ENCODE measurements at regions not wholly inside any gene's neighbourhood (a gene's known extent, or its start where the extent isn't known, plus 50 kb on each side); places are given as distances from the start of the nearest gene placed in this dataset.
"Not testable (repeated sequence)": the region's sequence is repeated elsewhere in the genome, so short reads cannot be mapped to it uniquely, and the experiment has no call there.

GRCh38 chr7:156021471-156021870 is 209.2 kb upstream of the SHH start:
- DNase-seq, result no peak

GRCh38 chr7:156020566-156020965 is 208.3 kb upstream of the SHH start:
- no peak for DNase-seq

- DNase-seq, result no peak
Measured at GRCh38 chr7:156019776-156020565, 207.7 kb upstream of the SHH start.

DNA sequence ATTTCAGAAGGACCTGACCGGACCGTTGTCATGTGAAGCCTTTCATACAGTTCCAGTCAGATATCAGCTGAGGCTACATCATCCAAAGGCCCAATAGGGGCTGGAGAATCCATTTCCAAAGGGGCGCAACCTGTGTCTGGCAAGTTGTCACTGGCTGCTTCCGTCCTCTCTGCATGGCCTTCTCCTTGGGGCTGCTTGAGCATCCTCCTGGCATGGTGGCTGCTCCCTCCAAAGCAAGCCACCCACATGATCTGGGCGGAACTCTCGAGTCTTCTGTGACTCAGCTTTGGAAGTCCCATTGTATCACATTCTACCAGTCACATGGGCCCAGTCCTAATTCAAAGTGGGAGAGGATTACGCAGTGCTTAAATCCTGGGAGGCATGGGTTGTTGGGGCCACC is 207.0 kb upstream of the SHH start:
- DNase-seq, result no peak

GRCh38 chr7:156017916-156018700 is 205.8 kb upstream of the SHH start:
- DNase-seq, result no peak

GRCh38 chr7:156017431-156017830 is 205.2 kb upstream of the SHH start:
- no peak for DNase-seq

- no peak for DNase-seq
Measured at GRCh38 chr7:156015237-156016020, 203.2 kb upstream of the SHH start.

DNA sequence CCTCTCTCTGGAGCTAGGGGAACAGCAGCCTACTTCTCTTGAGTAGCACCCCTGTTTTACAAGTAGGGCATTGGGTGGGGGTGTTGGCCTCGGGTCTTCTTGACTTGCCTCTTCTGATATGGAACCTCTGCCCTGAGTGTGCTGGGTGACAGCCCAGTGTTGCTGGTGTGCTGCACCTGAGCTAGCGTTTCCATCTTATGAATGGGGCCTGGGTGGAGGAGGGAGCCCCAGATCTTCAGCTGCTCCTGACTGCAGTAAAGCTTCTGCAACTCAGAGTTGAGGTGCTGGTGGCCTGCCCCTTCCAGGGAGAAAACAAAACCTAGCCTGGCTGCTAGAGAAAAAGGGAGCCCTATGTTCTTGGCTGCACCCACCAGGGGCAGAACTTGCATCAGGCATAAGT is 202.5 kb upstream of the SHH start:
- no peak for DNase-seq

- no peak for DNase-seq
Measured at GRCh38 chr7:156014201-156014600, 201.9 kb upstream of the SHH start.

GRCh38 chr7:156012412-156012811 is 200.1 kb upstream of the SHH start:
- no peak for DNase-seq

DNA sequence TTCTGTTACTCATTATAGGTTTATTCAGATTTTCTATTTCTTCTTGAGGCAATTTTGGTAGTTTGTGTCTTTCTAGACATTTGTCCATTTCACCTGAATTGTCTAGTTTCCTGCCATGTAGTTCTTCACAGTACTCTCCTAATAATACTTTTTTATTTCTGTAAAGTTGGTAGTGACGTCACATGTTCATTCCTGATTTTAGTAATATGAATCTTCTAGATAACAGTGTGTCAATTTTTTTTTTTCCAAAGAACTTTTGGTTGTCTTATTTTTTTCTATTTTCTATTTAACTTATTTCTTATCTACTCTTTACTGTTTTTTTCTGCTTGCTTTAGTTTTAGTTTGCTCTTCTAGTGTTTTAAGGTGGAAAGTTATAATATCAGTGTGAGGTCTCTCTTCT is 197.3 kb upstream of the SHH start:
- no peak for DNase-seq

GRCh38 chr7:156006876-156007275 is 194.6 kb upstream of the SHH start:
- DNase-seq, result not testable (repeated sequence)

DNA sequence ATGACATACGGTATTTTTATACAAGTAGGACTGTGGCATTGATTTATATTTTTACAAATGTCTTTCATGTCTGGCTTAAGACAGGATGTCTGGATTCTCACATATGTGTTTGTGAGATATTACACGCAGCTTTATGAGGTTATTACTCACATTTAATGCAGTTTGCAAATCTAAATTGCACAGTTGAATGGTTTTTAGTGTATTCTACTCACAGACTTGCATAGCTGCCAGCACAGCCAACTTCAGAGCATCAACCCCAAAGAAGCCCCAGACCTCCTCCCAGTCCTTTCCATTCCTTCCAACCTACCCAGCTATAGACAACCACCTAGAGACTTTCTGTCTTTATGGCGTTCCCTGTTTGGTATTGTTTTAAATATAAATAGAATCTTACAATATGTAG is 193.8 kb upstream of the SHH start:
- DNase-seq, result no peak

GRCh38 chr7:156005202-156005691 is 193.0 kb upstream of the SHH start:
- no peak for DNase-seq

- DNase-seq, result no peak
Measured at GRCh38 chr7:156004265-156005201, 192.3 kb upstream of the SHH start.

GRCh38 chr7:156003220-156004162 is 191.2 kb upstream of the SHH start:
- no peak for DNase-seq

- no peak for DNase-seq
Measured at GRCh38 chr7:156002362-156003066, 190.3 kb upstream of the SHH start.

GRCh38 chr7:156001496-156002260 is 189.4 kb upstream of the SHH start:
- DNase-seq, result no peak

- DNase-seq, result no peak
Measured at GRCh38 chr7:156000601-156001396, 188.5 kb upstream of the SHH start.

Measured in KG1 (cell line).